Kidney (tissue), 13 donors: ENCODE measurements at regions not wholly inside any gene's neighbourhood (a gene's known extent, or its start where the extent isn't known, plus 50 kb on each side); places are given as distances from the start of the nearest gene placed in this dataset.

Source experiments
- DNase-seq, 5 donors: peaks; one replicate each; pipeline ENCODE4 v3.0.0-alpha.2; 2013 to 2020
- FAIRE-seq: peaks from 2 replicates; lab custom pipeline; 2012; peaks lifted over from hg19 to GRCh38; lab: Jason Lieb, UNC
- H3K27ac ChIP-seq, 2 donors: one replicate each; pipeline ENCODE4 v1.7.0; 2013; ENCODE audit warnings: low read depth in 2 of 2, low read length in 2 of 2, inconsistent platforms in 1 of 2
- H3K27me3 ChIP-seq: one replicate; pipeline ENCODE4 v1.7.1; 2013; ENCODE audit warnings: low read length, inconsistent platforms; ENCODE audit not compliant: control insufficient read depth, insufficient read depth
- H3K36me3 ChIP-seq, 3 donors: one replicate each; pipeline versions ENCODE4 v1.7.0 to v1.7.1; 2013; ENCODE audit warnings: low read length in 3 of 3, control low read depth in 1 of 3, inconsistent platforms in 1 of 3; ENCODE audit not compliant: insufficient read depth in 3 of 3, control insufficient read depth in 2 of 3
- H3K4me1 ChIP-seq, 3 donors: one replicate each; pipeline versions ENCODE4 v1.7.0 to v1.7.1; 2013; ENCODE audit warnings: low read length in 3 of 3, inconsistent platforms in 1 of 3, low read depth in 1 of 3; ENCODE audit not compliant: control insufficient read depth in 2 of 3, insufficient read depth in 2 of 3
- H3K4me3 ChIP-seq, 3 donors: one replicate each; pipeline versions ENCODE4 v1.7.0 to v1.8.1; 2013; ENCODE audit warnings: low read length in 3 of 3, control low read depth in 1 of 3, inconsistent platforms in 1 of 3
- H3K9ac ChIP-seq, 3 donors: one replicate each; pipeline versions ENCODE4 v1.7.0 to v1.7.1; 2013; ENCODE audit warnings: low read length in 3 of 3, control low read depth in 1 of 3, inconsistent platforms in 1 of 3
- H3K9me3 ChIP-seq, 3 donors: one replicate each; pipeline versions ENCODE4 v1.7.0 to v1.7.1; 2013; ENCODE audit warnings: low read length in 3 of 3, control low read depth in 1 of 3, inconsistent platforms in 1 of 3; ENCODE audit not compliant: control insufficient read depth in 2 of 3, insufficient read depth in 1 of 3
- intact Hi-C: fragments of 100-400 bp; cut with DNase I; formaldehyde crosslinking; loops from one replicate; pipeline ENCODE4 v1.11.1; 2022
- TF ChIP-seq, protein P1 (sequence below): IDR thresholded peaks from 3 replicates; pipeline ENCODE4 v1.5.1; 2012; ENCODE audit warnings: mild to moderate bottlenecking, moderate library complexity, borderline replicate concordance; ENCODE audit not compliant: insufficient read depth; ENCODE audit errors: extremely low read depth
- donor health status: control.
- donor health status: control.
- donor health status: control.
- donor health status: control.
- donor health status: control.
- donor health status: DM: yes; HTN: yes; CAD: no.
- donor health status: Normal renal cell carcinoma (clear cell type).

DNA sequence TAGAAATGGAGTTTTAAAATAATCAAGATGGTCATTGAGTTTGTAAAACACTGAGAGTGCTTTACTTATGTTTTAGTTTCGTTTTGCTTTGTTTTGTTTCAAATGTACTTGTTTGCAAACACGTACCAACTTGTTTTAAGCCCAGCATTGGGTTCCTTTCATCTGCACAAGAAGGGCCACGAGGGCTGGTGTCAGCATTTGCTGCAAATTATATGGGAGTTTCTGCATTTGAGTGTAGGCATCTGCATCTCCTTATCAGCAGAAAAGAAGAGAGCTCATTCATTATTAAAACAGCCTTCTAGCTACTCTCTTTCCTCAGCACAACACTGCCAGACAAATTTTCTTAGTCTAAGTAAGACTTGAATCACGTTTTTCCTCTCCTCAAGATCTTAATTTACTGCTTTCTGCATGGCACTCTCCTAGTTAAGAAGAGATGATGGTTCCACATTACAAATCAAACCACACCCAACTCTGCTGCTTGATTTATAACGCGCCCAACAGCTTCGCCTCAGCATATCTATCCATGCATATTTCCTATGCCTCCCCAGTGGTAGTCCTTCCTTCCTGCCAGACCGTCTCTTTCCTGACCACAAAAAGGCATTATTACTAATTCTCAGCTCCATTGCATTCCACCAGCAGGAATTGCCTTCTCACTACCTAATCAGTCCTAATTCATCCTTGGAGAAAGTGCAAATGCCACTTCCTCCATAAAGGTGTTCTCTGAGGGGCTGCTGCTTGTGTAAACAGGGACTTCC lies 95.2 kb upstream of the CAST start:
- intact Hi-C loops: no loop called here
- TF ChIP-seq, protein P1, sequence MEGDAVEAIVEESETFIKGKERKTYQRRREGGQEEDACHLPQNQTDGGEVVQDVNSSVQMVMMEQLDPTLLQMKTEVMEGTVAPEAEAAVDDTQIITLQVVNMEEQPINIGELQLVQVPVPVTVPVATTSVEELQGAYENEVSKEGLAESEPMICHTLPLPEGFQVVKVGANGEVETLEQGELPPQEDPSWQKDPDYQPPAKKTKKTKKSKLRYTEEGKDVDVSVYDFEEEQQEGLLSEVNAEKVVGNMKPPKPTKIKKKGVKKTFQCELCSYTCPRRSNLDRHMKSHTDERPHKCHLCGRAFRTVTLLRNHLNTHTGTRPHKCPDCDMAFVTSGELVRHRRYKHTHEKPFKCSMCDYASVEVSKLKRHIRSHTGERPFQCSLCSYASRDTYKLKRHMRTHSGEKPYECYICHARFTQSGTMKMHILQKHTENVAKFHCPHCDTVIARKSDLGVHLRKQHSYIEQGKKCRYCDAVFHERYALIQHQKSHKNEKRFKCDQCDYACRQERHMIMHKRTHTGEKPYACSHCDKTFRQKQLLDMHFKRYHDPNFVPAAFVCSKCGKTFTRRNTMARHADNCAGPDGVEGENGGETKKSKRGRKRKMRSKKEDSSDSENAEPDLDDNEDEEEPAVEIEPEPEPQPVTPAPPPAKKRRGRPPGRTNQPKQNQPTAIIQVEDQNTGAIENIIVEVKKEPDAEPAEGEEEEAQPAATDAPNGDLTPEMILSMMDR: no peak
- FAIRE-seq (no peak), DNase-seq (no peak)
- no peaks in the 10 kb centered on the region for H3K36me3 ChIP-seq
- no peak overlapping the region for H3K27ac ChIP-seq
- H3K9me3 ChIP-seq: no peaks in the 10 kb centered on the region
- H3K4me1 ChIP-seq: peaks cover 0 to 2% (median 0%) of the 10 kb centered on the region in 3 donors
- no peaks in the 10 kb centered on the region for H3K27me3 ChIP-seq
- H3K4me3 ChIP-seq: no peak overlapping the region
- no peak overlapping the region for H3K9ac ChIP-seq

GRCh38 chr5:96569332-96569731 lies 92.8 kb upstream of the CAST start:
- Histone ChIP-seq H3K9me3 (no peaks in the 10 kb centered on the region), H3K27me3 (no peaks in the 10 kb centered on the region), H3K4me3 (no peak overlapping the region), H3K27ac (no peak overlapping the region), H3K4me1 (no peaks in the 10 kb centered on the region), H3K36me3 (no peaks in the 10 kb centered on the region), H3K9ac (no peak overlapping the region)
- DNase-seq (no peak), FAIRE-seq (no peak)
- TF ChIP-seq, protein P1: no peak
- intact Hi-C loops: no loop called here

- no peaks in the 10 kb centered on the region for H3K27me3 ChIP-seq
- H3K4me3 ChIP-seq: no peak overlapping the region
- intact Hi-C loops: no loop called here
- no peak overlapping the region for H3K27ac ChIP-seq
- no peaks in the 10 kb centered on the region for H3K4me1 ChIP-seq
- no peaks in the 10 kb centered on the region for H3K36me3 ChIP-seq
- DNase-seq: no peak
- no peak for FAIRE-seq
- no peak overlapping the region for H3K9ac ChIP-seq
- H3K9me3 ChIP-seq: no peaks in the 10 kb centered on the region
- TF ChIP-seq, protein P1: no peak
These were observed 92.4 kb upstream of the CAST start for GRCh38 chr5:96569770-96570169.
